SH-SY5Y (cell line): ENCODE measurements at regions not wholly inside any gene's neighbourhood (a gene's known extent, or its start where the extent isn't known, plus 50 kb on each side); places are given as distances from the start of the nearest gene placed in this dataset.

ENCODE experiments used
- GATA2 ChIP-seq: IDR thresholded peaks from 2 replicates; pipeline ENCODE4 v1.6.1; 2011; ENCODE audit warnings: mild to moderate bottlenecking, low read depth, low read length
- GATA3 ChIP-seq: IDR thresholded peaks from 2 replicates; pipeline ENCODE4 v1.6.1; 2011; ENCODE audit warnings: low read depth, mild to moderate bottlenecking, low read length, moderate library complexity

- TF ChIP-seq GATA3 = no peak
- TF ChIP-seq GATA2 = no peak
Observed at GRCh38 chr6:137709424-137710236, 157.4 kb upstream of the TNFAIP3 start.
